Activated naive CD8-positive, alpha-beta T cell (primary cell): ENCODE measurements at regions not wholly inside any gene's neighbourhood (a gene's known extent, or its start where the extent isn't known, plus 50 kb on each side); places are given as distances from the start of the nearest gene placed in this dataset.
"Not testable (repeated sequence)": the region's sequence is repeated elsewhere in the genome, so short reads cannot be mapped to it uniquely, and the experiment has no call there.

Experiments used
- H3K27ac Mint-ChIP-seq: one replicate; pipeline ENCODE4 v1.8.0; 2021; ENCODE audit warnings: mixed read lengths
- H3K27me3 Mint-ChIP-seq: one replicate; pipeline ENCODE4 v1.8.0; 2021; ENCODE audit warnings: mixed read lengths
- H3K36me3 Mint-ChIP-seq: one replicate; pipeline ENCODE4 v1.8.0; 2021; ENCODE audit warnings: mixed read lengths
- H3K4me1 Mint-ChIP-seq: one replicate; pipeline ENCODE4 v1.8.0; 2021; ENCODE audit warnings: low read depth, mixed read lengths
- H3K4me3 Mint-ChIP-seq: one replicate; pipeline ENCODE4 v1.8.0; 2021; ENCODE audit warnings: mild to moderate bottlenecking, mixed read lengths
- H3K9me3 Mint-ChIP-seq: one replicate; pipeline ENCODE4 v1.8.0; 2021; ENCODE audit warnings: low read depth, mixed read lengths

GRCh38 chr2:111517721-111518053 lies 366.3 kb downstream of the ANAPC1 start:
- H3K9me3 Mint-ChIP-seq, H3K27me3 Mint-ChIP-seq: not testable (repeated sequence)

GRCh38 chr2:111519071-111519470 lies 364.9 kb downstream of the ANAPC1 start:
- Mint-ChIP-seq H3K9me3 (no peaks in the 10 kb centered on the region), H3K4me3 (no peak overlapping the region), H3K27me3 (peaks cover 2% of the 10 kb centered on the region), H3K36me3 (no peaks in the 10 kb centered on the region), H3K4me1 (no peaks in the 10 kb centered on the region), H3K27ac (no peak overlapping the region)

More at GRCh38 chr2:111517721-111518053, 366.3 kb downstream of the ANAPC1 start:
- H3K4me3 Mint-ChIP-seq, H3K36me3 Mint-ChIP-seq, H3K27ac Mint-ChIP-seq, H3K4me1 Mint-ChIP-seq: not testable (repeated sequence)

DNA sequence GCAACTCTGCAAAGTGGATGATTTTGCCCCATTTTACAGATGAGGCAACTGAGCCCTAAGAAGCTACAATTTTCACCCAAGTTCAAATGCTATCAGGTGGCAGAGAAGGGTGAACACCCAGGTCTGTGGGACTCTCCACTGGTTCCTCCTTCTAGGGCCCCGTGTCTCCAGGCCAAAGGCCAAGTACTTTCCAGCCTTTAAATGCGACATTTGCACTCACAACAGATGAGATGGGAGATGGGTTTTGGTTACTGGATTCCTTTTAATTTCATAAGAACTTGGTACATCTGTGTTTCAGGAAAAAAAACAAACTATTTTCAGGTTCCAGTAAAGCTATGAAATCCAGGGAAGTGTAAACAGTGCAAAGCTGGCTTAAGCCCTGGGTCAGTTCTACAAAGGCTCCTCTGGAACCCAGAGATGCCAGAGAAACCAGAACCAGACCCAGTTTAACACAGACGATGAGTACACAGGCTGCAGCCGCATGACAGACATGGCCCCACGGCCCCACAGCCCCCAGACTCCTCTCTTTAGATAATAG lies 361.7 kb downstream of the ANAPC1 start:
- no peak overlapping the region for H3K27ac Mint-ChIP-seq
- no peaks in the 10 kb centered on the region for H3K36me3 Mint-ChIP-seq
- no peaks in the 10 kb centered on the region for H3K9me3 Mint-ChIP-seq
- H3K4me3 Mint-ChIP-seq: no peak overlapping the region
- no peaks in the 10 kb centered on the region for H3K4me1 Mint-ChIP-seq
- peaks cover 2% of the 10 kb centered on the region for H3K27me3 Mint-ChIP-seq

DNA sequence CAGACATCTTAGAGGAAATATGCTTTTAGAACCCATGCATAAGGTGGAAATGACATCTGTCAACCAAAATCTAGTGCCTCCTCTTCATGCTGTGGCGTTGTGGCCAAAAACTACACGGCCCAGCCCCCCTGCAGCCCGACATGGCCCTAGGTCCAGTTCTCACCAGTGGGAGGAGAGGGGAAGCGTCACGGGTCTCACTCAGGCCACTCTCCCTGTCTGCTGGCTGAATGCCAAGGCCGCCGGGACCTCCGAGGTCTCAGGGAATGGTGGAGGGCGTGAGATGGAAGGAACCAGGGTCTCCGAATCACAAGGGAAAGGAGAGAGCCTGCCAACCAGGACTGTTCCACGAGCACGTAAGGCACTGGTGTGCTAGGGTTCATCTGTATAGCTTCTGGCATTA lies 361.0 kb downstream of the ANAPC1 start:
- Mint-ChIP-seq H3K36me3 (no peaks in the 10 kb centered on the region), H3K9me3 (no peaks in the 10 kb centered on the region), H3K27ac (no peak overlapping the region), H3K27me3 (peaks cover 2% of the 10 kb centered on the region), H3K4me3 (no peak overlapping the region), H3K4me1 (no peaks in the 10 kb centered on the region)

DNA sequence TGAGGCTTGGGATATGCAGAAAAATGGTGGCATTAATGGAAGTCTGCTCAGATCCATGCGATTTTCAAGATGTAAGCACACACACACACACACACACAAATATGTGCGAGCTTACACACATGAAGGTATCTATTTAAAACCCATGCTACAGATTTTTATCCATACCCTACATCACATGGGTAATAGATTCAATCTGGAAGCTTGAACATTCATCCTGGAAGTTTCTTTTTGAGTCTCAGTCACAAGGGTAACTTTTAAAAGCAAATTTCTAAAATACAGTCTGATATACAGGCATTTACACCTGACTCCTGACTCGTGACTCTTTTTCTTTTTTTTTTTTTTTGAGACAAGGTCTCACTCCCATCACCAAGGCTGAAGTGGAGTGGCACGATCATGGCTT lies 359.0 kb downstream of the ANAPC1 start:
- H3K27me3 Mint-ChIP-seq, H3K36me3 Mint-ChIP-seq, H3K4me1 Mint-ChIP-seq, H3K9me3 Mint-ChIP-seq, H3K27ac Mint-ChIP-seq, H3K4me3 Mint-ChIP-seq: not testable (repeated sequence)

GRCh38 chr2:111526041-111526639 lies 357.9 kb downstream of the ANAPC1 start:
- not testable (repeated sequence) for H3K36me3 Mint-ChIP-seq, H3K27ac Mint-ChIP-seq, H3K9me3 Mint-ChIP-seq, H3K27me3 Mint-ChIP-seq, H3K4me1 Mint-ChIP-seq, H3K4me3 Mint-ChIP-seq

GRCh38 chr2:111527707-111528400 lies 356.1 kb downstream of the ANAPC1 start:
- not testable (repeated sequence) for H3K27me3 Mint-ChIP-seq, H3K4me1 Mint-ChIP-seq, H3K4me3 Mint-ChIP-seq, H3K27ac Mint-ChIP-seq, H3K9me3 Mint-ChIP-seq, H3K36me3 Mint-ChIP-seq

- not testable (repeated sequence) for H3K4me3 Mint-ChIP-seq, H3K27me3 Mint-ChIP-seq, H3K36me3 Mint-ChIP-seq, H3K9me3 Mint-ChIP-seq, H3K4me1 Mint-ChIP-seq, H3K27ac Mint-ChIP-seq
Measured at GRCh38 chr2:111529022-111529421, 355.0 kb downstream of the ANAPC1 start.

DNA sequence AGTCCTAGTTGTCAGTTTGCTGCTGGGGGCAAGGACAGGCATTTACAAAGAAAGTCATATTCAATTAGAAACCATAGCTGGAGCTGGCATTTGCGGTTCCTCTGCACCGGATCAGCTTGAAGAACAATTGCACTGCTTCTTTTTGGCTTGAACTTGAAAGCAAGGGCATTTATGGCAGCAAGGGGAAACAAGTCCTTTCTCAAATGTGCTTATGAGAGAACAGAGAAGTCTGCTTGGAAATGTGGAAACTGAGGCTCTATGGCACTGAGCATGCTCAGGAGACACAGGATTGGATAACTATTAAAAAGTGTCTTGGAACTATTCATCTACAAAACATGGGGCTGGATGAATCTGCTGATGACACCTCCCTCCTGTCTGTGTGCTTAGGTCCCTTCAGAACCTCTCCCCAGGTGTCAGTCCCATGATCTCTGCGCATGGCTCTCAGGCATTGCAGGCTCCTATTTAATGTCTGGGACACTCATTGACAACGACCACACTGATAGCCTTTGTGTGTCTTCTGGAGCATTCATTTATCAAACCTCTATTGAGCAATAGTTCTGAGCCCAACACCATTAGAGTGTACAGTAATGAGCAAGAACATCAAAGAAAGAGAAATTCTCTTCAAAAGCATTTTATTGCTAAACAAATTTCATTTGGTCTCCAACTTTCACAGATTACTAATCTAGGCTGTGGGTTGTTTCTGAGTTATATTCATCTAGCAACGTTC lies 353.6 kb downstream of the ANAPC1 start:
- H3K4me3 Mint-ChIP-seq, H3K4me1 Mint-ChIP-seq, H3K9me3 Mint-ChIP-seq, H3K27ac Mint-ChIP-seq, H3K36me3 Mint-ChIP-seq, H3K27me3 Mint-ChIP-seq: not testable (repeated sequence)

GRCh38 chr2:111532682-111533556 lies 351.1 kb downstream of the ANAPC1 start:
- H3K4me1 Mint-ChIP-seq, H3K9me3 Mint-ChIP-seq, H3K27me3 Mint-ChIP-seq, H3K36me3 Mint-ChIP-seq: not testable (repeated sequence)
- Mint-ChIP-seq H3K4me3 (peak overlapping the region; percentile 52), H3K27ac (peak overlapping the region; percentile 81)

GRCh38 chr2:111533557-111534247 lies 350.3 kb downstream of the ANAPC1 start:
- H3K4me3 Mint-ChIP-seq, H3K4me1 Mint-ChIP-seq, H3K36me3 Mint-ChIP-seq, H3K27me3 Mint-ChIP-seq, H3K9me3 Mint-ChIP-seq: not testable (repeated sequence)
- H3K27ac Mint-ChIP-seq: peak overlapping the region; percentile 81

DNA sequence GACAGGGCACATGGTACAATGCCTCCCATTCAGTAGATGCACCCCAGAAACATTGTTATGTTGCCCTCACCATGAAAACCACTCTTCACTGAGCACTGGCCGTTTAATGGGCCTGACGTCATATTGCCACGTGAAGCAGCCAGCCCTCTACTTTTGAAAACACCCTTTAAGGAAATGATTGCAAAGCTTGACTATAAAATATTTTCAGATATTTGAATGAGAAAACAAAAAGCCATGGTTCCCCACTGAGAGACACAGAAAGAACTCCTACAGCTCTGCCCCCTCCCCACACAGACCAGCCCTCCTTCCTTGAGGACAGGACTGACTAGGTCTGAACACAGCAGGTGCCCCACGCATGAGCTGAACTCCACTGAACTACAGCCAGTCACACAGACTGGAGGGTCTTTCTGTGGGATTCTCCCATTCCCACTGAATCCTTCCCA lies 349.1 kb downstream of the ANAPC1 start:
- H3K27ac Mint-ChIP-seq: no peak overlapping the region
- H3K4me1 Mint-ChIP-seq: peaks cover 9% of the 10 kb centered on the region
- no peak overlapping the region for H3K4me3 Mint-ChIP-seq
- H3K9me3 Mint-ChIP-seq: no peaks in the 10 kb centered on the region
- H3K27me3 Mint-ChIP-seq: no peaks in the 10 kb centered on the region
- no peaks in the 10 kb centered on the region for H3K36me3 Mint-ChIP-seq

GRCh38 chr2:111535404-111535803 lies 348.6 kb downstream of the ANAPC1 start:
- peaks cover 9% of the 10 kb centered on the region for H3K4me1 Mint-ChIP-seq
- H3K27ac Mint-ChIP-seq: no peak overlapping the region

DNA sequence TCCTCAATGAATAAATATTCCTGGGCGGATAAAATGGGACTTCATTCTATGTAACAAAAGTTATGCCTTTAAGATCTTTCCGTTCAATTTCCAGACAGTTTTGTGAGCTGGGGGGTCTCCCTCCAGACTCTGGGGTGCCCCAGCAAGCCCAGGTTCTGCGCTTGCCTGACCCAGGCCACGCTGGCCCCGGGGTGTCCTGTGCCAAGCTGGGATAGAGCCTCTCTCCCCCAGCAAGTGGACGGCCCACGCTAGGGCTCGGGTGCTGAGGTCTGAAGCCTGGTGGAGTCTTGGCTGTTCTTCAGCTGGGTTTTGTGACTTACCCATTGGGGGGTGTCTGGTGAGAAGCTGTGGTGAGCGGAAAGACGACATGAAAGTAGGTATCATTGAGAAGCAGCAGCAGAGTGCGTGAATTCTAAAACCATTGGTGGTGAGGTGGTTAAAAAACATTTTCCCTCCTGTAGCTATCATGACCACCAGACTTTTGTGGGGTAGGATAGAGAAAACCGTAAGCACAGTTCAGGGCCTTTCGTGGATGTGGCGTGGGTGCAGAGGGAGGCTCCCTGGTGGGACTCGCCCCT lies 346.8 kb downstream of the ANAPC1 start:
- no peak overlapping the region for H3K27ac Mint-ChIP-seq

More at GRCh38 chr2:111535404-111535803, 348.6 kb downstream of the ANAPC1 start:
- no peaks in the 10 kb centered on the region for H3K9me3 Mint-ChIP-seq
- H3K27me3 Mint-ChIP-seq: no peaks in the 10 kb centered on the region
- no peak overlapping the region for H3K4me3 Mint-ChIP-seq
- H3K36me3 Mint-ChIP-seq: no peaks in the 10 kb centered on the region

More for the DNA sequence above, 346.8 kb downstream of the ANAPC1 start:
- Mint-ChIP-seq H3K4me1 (peaks cover 9% of the 10 kb centered on the region), H3K9me3 (no peaks in the 10 kb centered on the region), H3K27me3 (no peaks in the 10 kb centered on the region), H3K36me3 (no peaks in the 10 kb centered on the region), H3K4me3 (no peak overlapping the region)
